NOMO-1 (cell line): ENCODE measurements at regions not wholly inside any gene's neighbourhood (a gene's known extent, or its start where the extent isn't known, plus 50 kb on each side); places are given as distances from the start of the nearest gene placed in this dataset.

ENCODE experiments used
- DNase-seq, 2 experiments: peaks; one replicate each; lab custom pipeline; 2025; ENCODE audit not compliant: unreplicated experiment in 2 of 2; lab: John Stamatoyannopoulos, UW

DNA sequence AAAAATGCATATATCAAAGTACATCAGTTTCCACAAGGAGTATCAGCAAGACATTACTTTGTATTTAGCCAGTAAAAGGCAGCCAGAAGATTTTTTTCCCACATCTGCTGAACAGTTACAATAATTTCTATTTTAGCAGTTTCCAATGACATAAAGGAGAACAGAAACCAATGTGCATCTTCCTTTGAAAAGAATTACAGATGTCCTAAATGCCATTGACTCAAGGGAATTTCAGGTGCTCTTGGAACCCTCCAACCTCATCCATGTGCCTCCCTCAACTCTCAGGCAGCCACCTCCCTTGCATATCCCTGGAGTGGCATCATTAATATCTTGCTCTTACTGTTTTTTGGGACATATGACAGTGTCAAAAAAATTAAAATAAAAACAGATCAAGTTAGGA, 62.2 kb upstream of the ST8SIA1 start:
- peak in 1 of 2 experiments; percentile 25 for DNase-seq

DNA sequence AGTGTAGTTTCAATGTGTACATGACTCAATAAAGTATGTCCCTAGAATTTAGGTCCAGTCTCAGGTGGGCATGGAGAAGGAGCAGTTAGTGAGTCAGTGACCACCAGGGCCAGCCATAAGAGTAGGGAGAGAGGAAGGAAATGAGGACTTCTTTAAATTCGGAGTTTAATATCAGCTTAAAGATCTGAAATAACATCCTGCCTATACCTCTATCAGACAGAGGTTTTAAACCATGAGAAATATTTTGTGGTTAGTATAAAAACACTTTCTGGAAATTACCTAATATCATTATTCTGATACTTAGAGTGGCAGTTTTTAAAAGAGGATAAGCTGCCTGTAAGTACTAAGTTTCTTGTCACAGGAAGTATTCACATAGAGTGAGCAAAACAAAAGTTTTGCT, 61.7 kb upstream of the ST8SIA1 start:
- DNase-seq: no peak

DNA sequence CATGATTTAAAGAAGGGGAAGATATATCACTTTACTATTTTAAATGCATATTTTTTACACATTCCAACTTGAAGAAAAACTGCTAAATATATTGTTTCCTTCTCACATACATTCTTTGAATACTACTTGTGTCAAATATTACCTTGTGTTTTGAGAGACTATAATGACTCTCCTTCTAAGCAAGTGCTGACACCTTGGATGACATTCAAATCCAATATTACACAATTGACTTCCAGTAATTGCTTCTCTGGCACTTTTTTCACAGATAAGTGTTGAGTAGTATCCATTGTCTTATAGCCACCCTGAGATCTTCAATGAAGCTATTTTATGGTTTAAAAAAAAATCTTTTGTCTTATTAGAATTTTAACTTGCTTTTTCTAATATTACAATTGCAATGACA, 61.2 kb upstream of the ST8SIA1 start:
- no peak for DNase-seq
